BLaER1 (cell line): ENCODE measurements at regions not wholly inside any gene's neighbourhood (a gene's known extent, or its start where the extent isn't known, plus 50 kb on each side); places are given as distances from the start of the nearest gene placed in this dataset.
"Not testable (repeated sequence)": the region's sequence is repeated elsewhere in the genome, so short reads cannot be mapped to it uniquely, and the experiment has no call there.

ENCODE experiments used
- H3K27ac ChIP-seq: shearing (Covaris generic); formaldehyde crosslinking; 2 replicates; pipeline ENCODE4 v1.8.1; 2022
- H3K27me3 ChIP-seq: shearing (Covaris generic); formaldehyde crosslinking; 2 replicates; pipeline ENCODE4 v1.8.1; 2022
- H3K36me3 ChIP-seq: shearing (Covaris generic); formaldehyde crosslinking; 2 replicates; pipeline ENCODE4 v1.8.1; 2022
- H3K4me1 ChIP-seq: shearing (Covaris generic); formaldehyde crosslinking; 2 replicates; pipeline ENCODE4 v1.8.1; 2022
- H3K4me2 ChIP-seq: shearing (Covaris generic); formaldehyde crosslinking; 2 replicates; pipeline ENCODE4 v1.8.1; 2022
- H3K4me3 ChIP-seq: shearing (Covaris generic); formaldehyde crosslinking; 2 replicates; pipeline ENCODE4 v1.8.1; 2022
- H3K9ac ChIP-seq: shearing (Covaris generic); formaldehyde crosslinking; 2 replicates; pipeline ENCODE4 v1.8.1; 2022
- H3K9me3 ChIP-seq: shearing (Covaris generic); formaldehyde crosslinking; 2 replicates; pipeline ENCODE4 v1.8.1; 2022
- H4K20me1 ChIP-seq: shearing (Covaris generic); formaldehyde crosslinking; 2 replicates; pipeline ENCODE4 v1.8.1; 2022
- Cebpa-rat ChIP-seq: shearing (Covaris generic); IDR thresholded peaks from 2 replicates; pipeline ENCODE4 v1.8.1; 2022

DNA sequence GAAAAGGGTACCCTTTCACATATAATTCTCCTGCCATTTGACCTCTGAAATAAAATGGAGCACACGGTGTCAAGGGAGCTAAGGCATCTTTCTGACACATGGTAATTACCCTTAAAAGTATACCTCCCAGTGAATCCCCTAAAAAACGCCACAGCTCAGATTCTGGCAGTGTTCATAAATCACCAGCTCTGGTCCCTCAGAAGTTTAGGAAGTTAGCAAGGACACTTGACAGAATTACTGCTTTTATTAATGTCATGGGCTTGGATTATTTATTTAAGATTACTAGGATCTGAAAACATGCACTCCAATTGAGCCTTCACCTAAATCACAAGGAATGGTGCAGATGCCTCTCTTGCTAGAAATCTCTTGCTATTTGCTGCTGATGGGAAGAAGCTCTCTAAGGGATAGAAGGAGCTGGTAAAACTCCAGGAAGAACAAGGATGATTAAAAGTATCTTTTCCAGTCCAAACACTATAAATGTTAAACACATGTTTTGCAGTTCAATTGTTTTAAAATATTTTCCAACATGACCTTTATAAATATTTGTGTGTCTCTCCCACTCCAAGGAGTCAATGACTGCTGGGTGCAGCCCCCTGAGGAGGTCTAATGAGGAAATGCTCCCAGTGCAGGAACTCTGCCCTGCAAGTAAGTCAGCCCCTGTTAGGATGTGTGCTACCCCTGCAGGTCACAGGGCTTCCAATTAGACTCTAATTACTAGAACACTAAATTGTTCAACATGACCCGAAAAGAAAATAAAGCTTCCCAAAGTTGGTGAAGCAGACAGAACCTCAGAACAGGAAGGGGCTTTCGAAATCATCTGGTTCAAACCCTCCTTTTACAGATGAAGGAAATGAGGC lies 230.3 kb downstream of the TFAP2A start:
- Histone ChIP-seq H3K4me2 (no peak overlapping the region), H3K27me3 (no peaks in the 10 kb centered on the region), H4K20me1 (no peaks in the 10 kb centered on the region), H3K4me1 (no peaks in the 10 kb centered on the region), H3K9me3 (no peaks in the 10 kb centered on the region), H3K36me3 (no peaks in the 10 kb centered on the region), H3K9ac (no peak overlapping the region), H3K27ac (no peak overlapping the region), H3K4me3 (no peak overlapping the region)
- no peak for TF ChIP-seq Cebpa-rat

DNA sequence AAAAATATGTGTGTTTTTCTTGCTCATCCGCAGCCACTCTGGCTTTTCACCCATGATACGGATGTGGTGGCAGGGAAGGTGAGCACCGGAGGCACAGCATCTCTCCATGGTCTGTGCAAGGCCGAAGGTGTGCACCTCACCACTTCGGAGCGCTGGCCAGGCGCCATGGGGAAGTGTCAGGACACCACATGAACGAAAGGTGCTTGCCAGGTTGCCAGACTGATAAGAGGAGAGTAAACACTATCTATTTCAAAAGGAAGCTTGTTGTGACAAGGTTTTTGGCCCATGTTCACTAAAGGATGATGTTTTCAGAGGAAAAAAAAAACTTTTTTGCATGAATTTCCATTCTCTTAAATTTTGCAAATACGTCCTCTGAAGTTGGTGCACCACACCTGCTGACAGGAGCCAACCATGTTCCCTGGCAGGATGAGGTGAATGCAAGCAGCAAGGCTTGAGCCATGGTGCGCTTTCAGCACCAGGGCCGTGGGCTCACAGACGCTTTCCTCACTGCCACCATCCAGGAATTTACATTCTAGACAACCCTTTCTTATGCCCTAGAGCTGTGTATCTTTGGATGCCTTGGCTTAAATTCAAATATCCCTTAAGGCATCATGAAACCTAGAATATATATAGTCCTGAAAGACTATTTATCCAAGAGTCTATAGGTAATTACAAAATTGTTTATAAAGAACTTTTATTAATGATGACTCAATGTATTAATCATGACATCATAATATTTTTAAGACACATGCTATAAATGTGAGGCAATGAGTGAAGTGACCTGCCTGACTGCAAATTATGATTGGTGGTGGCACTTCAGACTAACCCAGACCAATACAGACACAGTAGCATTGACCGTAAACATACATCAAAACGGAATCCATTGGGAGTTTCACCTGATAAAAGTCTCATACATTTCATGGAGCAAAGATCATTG lies 234.5 kb downstream of the TFAP2A start:
- H3K4me2 ChIP-seq = no peak overlapping the region
- no peak overlapping the region for H3K4me3 ChIP-seq
- no peaks in the 10 kb centered on the region for H3K9me3 ChIP-seq
- H4K20me1 ChIP-seq = no peaks in the 10 kb centered on the region
- H3K36me3 ChIP-seq = no peaks in the 10 kb centered on the region
- no peak overlapping the region for H3K27ac ChIP-seq
- no peak for TF ChIP-seq Cebpa-rat
- no peak overlapping the region for H3K9ac ChIP-seq
- no peaks in the 10 kb centered on the region for H3K4me1 ChIP-seq
- H3K27me3 ChIP-seq = no peaks in the 10 kb centered on the region

DNA sequence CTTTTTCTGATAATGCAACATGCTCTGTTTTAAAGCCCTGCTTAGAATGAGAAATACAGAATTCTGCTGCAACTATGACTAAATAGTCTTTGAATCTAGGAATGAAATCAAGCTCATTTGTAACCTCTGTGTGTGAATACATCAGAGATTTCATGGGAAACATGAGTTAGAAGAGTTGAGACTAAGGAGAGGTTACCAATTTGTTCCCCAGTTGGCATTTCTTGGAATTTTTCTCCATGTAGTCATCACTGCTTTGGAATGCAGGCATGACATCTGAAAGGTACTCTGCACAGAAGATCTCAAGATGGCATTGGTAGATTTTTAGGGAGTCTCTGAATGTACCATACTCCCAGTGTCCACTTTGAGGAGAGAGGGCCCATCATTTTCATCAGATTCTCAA lies 237.2 kb downstream of the TFAP2A start:
- TF ChIP-seq Cebpa-rat = no peak
- H3K4me2 ChIP-seq = no peak overlapping the region
- H3K4me3 ChIP-seq = no peak overlapping the region
- no peaks in the 10 kb centered on the region for H3K4me1 ChIP-seq
- H3K27ac ChIP-seq = no peak overlapping the region
- no peaks in the 10 kb centered on the region for H4K20me1 ChIP-seq
- H3K27me3 ChIP-seq = no peaks in the 10 kb centered on the region
- H3K9me3 ChIP-seq = 0 out of 2 replicates have a peak, but pooled peaks cover under 1% of the 10 kb centered on the region
- no peaks in the 10 kb centered on the region for H3K36me3 ChIP-seq
- no peak overlapping the region for H3K9ac ChIP-seq

DNA sequence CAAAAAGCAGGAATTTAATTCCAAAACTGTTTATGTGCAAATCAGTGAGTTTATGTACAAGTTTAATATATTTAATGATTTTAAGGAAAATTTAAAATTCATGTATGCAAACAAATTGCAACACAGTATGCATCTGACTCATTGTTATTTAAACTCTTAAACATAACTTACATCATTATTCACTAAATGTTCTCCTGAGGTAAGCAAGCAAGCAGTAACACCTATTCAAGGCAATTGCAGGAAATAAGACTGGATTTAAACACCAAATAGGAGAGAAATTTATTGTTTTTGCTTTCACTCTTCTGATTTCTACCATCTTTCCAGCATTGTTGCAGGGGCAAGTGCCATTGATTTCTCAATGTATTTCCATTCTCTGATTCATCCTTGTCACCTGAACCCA lies 239.5 kb downstream of the TFAP2A start:
- Histone ChIP-seq H3K27ac (no peak overlapping the region), H3K9ac (no peak overlapping the region), H3K36me3 (no peaks in the 10 kb centered on the region), H4K20me1 (no peaks in the 10 kb centered on the region), H3K9me3 (peaks cover 16% of the 10 kb centered on the region), H3K4me3 (no peak overlapping the region), H3K27me3 (no peaks in the 10 kb centered on the region), H3K4me2 (no peak overlapping the region), H3K4me1 (peaks cover 4% of the 10 kb centered on the region; the same call in 1 of the 2 replicates)
- no peak for TF ChIP-seq Cebpa-rat

DNA sequence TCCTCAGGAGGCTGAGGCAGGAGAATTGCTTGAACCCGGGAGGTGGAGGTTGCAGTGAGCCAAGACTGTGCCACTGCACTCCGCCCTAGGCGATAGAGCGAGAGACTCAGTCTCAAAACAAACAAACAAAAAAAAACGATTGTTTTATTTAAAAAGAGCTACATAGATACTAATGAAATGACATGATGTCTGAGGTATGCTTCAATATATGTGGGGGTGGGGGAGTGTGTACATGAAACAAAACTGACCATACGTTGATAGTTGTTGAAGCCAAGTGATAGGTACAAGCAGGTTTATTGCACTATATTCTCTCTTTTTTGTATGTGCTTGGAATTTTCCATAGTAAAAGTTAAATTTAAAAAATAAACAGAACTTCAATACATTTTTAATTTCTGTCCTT lies 240.1 kb downstream of the TFAP2A start:
- Histone ChIP-seq H3K36me3 (no peaks in the 10 kb centered on the region), H4K20me1 (no peaks in the 10 kb centered on the region), H3K4me2 (no peak overlapping the region), H3K9ac (no peak overlapping the region), H3K9me3 (peaks cover 16% of the 10 kb centered on the region), H3K4me3 (no peak overlapping the region), H3K27me3 (no peaks in the 10 kb centered on the region), H3K27ac (no peak overlapping the region), H3K4me1 (peaks cover 4% of the 10 kb centered on the region; the same call in 1 of the 2 replicates)
- TF ChIP-seq Cebpa-rat = no peak

DNA sequence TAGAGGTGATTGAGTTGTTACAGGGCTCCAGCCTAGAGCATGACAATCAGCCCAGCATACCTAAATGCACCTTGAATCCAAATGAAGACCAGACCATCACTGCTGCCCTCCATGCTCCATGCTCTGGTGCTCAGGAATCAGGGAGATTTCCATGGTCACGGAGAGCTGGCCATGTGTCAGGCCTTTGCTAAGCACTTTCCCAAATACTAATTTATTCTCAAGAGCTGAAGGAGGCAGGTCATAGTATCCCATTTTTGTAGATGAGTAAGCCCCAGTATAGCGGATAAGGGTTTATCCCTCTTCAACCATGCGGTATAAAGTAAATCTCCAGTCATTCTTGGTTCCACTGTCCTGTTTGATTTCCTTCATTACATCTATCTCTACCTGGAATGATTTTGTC lies 240.8 kb downstream of the TFAP2A start:
- Histone ChIP-seq H3K9me3 (peaks cover 16% of the 10 kb centered on the region), H3K27me3 (no peaks in the 10 kb centered on the region), H3K4me1 (peaks cover 4% of the 10 kb centered on the region; the same call in 1 of the 2 replicates), H3K4me2 (no peak overlapping the region), H3K4me3 (no peak overlapping the region), H3K9ac (no peak overlapping the region), H4K20me1 (no peaks in the 10 kb centered on the region), H3K36me3 (no peaks in the 10 kb centered on the region), H3K27ac (no peak overlapping the region)
- no peak for TF ChIP-seq Cebpa-rat

DNA sequence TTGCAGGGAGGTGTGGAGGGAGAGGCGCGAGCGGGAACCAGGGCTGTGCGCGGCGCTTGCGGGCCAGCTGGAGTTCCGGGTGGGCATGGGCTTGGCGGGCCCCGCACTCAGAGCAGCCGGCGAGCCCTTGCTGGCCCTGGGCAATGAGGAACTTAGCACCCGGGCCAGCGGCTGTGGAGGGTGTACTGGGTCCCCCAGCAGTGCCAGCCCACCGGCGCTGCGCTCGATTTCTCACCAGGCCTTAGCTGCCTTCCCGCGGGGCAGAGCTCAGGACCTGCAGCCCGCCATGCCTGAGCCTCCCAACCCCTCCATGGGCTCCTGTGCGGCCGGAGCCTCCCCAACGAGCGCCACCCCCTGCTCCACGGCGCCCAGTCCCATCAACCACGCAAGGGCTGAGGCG lies 243.2 kb downstream of the TFAP2A start:
- H3K27ac ChIP-seq, H3K9ac ChIP-seq, H4K20me1 ChIP-seq, H3K4me1 ChIP-seq, H3K4me3 ChIP-seq, H3K36me3 ChIP-seq, H3K4me2 ChIP-seq, H3K27me3 ChIP-seq: not testable (repeated sequence)
- peaks cover 16% of the 10 kb centered on the region for H3K9me3 ChIP-seq

DNA sequence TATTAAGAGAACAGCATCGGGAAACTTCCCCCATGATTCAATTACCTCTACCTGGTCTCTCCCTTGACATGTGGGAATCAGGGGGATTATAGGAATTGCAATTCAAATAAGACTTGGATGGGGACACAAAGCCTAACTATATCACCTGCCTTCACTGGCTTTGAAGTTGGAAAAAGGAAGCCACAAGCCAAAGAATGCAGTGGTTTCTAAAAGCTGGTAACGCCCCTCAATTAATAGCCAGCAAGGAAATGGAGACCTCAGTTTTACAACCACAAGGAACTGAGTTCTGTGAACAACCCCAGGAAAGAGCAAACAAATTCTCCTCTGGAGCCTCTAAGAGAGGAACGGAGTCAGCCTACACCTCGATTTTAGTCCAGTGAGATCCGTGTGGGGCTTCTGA lies 244.1 kb downstream of the TFAP2A start:
- no peak overlapping the region for H3K9ac ChIP-seq
- no peak overlapping the region for H3K27ac ChIP-seq
- TF ChIP-seq Cebpa-rat = no peak
- H3K9me3 ChIP-seq = peaks cover 23% of the 10 kb centered on the region
- peaks cover 4% of the 10 kb centered on the region; the same call in 1 of the 2 replicates for H3K4me1 ChIP-seq
- no peak overlapping the region for H3K4me2 ChIP-seq
- no peaks in the 10 kb centered on the region for H3K36me3 ChIP-seq
- H3K27me3 ChIP-seq = no peaks in the 10 kb centered on the region
- H4K20me1 ChIP-seq = no peaks in the 10 kb centered on the region
- H3K4me3 ChIP-seq = no peak overlapping the region

DNA sequence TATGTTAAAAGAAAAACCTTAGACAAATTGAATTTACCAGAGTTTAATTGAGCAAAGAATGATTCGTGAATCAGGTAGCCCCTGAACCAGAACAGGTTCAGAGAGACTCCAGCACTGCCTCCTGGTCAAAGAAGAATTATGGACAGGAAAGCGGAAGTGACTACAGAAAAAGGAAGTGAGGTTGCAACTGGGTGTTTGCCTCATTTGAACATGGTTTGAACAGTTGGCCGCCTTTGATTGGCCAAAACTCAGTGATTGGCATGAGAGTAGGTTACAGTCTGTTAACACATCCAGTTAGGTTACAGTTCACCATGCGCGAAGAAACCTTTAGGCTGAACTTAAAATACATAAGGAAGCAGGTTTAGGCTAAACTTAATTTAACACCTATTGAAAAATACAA lies 248.8 kb downstream of the TFAP2A start:
- no peak overlapping the region for H3K4me3 ChIP-seq
- TF ChIP-seq Cebpa-rat = no peak
- no peak overlapping the region for H3K4me2 ChIP-seq
- no peaks in the 10 kb centered on the region for H3K36me3 ChIP-seq
- H3K9me3 ChIP-seq = peaks cover 11% of the 10 kb centered on the region; the same call in 1 of the 2 replicates
- peaks cover 4% of the 10 kb centered on the region; the same call in 1 of the 2 replicates for H3K4me1 ChIP-seq
- H4K20me1 ChIP-seq = no peaks in the 10 kb centered on the region
- no peak overlapping the region for H3K27ac ChIP-seq
- no peak overlapping the region for H3K9ac ChIP-seq
- H3K27me3 ChIP-seq = no peaks in the 10 kb centered on the region
